Activated naive CD8-positive, alpha-beta T cell (primary cell): ENCODE measurements at regions not wholly inside any gene's neighbourhood (a gene's known extent, or its start where the extent isn't known, plus 50 kb on each side); places are given as distances from the start of the nearest gene placed in this dataset.

ENCODE experiments used
- H3K27ac Mint-ChIP-seq: one replicate; pipeline ENCODE4 v1.8.0; 2021; ENCODE audit warnings: mixed read lengths
- H3K27me3 Mint-ChIP-seq: one replicate; pipeline ENCODE4 v1.8.0; 2021; ENCODE audit warnings: mixed read lengths
- H3K36me3 Mint-ChIP-seq: one replicate; pipeline ENCODE4 v1.8.0; 2021; ENCODE audit warnings: mixed read lengths
- H3K4me1 Mint-ChIP-seq: one replicate; pipeline ENCODE4 v1.8.0; 2021; ENCODE audit warnings: low read depth, mixed read lengths
- H3K4me3 Mint-ChIP-seq: one replicate; pipeline ENCODE4 v1.8.0; 2021; ENCODE audit warnings: mild to moderate bottlenecking, mixed read lengths
- H3K9me3 Mint-ChIP-seq: one replicate; pipeline ENCODE4 v1.8.0; 2021; ENCODE audit warnings: low read depth, mixed read lengths

DNA sequence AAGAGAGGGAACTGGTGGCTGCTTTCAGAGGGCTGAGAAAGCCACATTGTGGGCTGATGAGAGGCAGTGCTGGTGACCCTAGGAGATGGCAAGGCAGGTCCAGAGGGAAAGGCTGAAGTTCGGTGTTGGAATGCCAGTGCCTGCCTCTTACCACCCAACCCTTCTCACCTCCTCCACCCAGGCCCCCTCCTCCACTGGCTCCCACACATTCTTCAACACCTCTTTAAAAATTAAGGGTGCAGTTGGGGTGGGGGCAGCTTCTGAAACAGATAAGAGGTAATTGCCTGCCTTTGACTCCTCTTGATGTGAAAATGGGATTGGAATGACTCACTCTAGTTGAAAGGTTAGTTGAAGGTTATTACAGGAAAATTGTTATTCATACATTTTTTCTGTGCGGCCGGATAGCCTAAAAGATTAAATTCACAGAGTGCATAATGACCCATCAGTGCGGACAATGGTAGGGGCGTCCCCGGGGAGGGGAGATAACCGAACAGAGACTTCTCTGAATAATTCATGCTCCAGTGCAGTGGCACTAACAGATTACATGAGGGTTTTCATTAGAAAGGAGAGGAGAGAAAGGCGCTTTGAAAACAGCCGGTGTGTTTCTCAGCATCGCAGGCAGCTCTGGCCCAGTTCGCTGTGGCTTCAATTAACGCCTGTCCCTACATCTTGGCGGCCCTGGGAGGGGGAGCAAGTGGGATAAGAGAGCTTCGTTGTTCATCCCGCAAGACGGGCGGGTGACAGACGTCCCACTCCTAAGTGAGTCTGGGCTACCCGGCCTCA, 212.4 kb downstream of the TLE3 start:
- no peaks in the 10 kb centered on the region for H3K27me3 Mint-ChIP-seq
- H3K4me3 Mint-ChIP-seq = no peak overlapping the region
- H3K9me3 Mint-ChIP-seq = no peaks in the 10 kb centered on the region
- H3K36me3 Mint-ChIP-seq = no peaks in the 10 kb centered on the region
- H3K4me1 Mint-ChIP-seq = no peaks in the 10 kb centered on the region
- H3K27ac Mint-ChIP-seq = no peak overlapping the region

DNA sequence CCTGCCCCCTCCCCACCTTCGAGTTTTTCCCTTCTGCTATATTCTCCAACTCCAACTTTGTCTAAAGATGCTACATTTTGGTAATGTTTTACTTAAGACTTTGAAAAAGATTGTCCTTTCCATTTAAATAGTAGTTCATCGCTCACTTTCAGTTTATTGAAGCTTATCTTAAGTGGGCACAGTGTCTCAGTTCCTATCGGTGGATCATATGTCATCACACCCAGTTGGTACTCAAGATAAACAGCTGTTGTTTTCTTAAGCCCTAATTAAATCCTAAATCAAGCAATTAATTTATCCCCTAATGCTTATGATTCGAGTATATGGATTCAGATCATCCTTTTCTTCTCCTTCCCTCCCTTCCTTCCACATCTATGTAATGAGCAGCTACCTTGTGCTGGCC, 210.7 kb downstream of the TLE3 start:
- Mint-ChIP-seq H3K4me1 (no peaks in the 10 kb centered on the region), H3K36me3 (no peaks in the 10 kb centered on the region), H3K27ac (no peak overlapping the region), H3K4me3 (no peak overlapping the region), H3K9me3 (peaks cover 4% of the 10 kb centered on the region), H3K27me3 (no peaks in the 10 kb centered on the region)

DNA sequence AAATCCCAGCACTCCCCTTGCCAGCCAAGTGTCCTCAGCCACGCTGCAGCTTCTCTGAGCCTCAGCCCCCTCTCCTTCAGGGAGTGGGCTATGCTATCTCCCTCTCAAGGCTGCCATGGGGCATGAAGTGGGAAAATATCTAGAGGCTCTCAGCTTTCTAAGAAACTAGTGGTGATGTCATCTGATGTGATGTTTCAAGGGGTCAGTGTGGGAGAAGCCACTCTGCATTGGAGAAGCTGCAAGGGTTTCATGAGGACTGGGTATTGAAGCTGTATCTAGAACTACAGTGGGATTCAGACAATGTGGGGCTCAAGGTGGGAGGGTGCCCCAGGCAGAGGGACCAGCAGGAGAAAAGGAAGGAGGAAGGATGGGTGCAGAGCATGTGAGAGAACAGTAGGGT, 210.2 kb downstream of the TLE3 start:
- Mint-ChIP-seq H3K4me3 (no peak overlapping the region), H3K4me1 (no peaks in the 10 kb centered on the region), H3K9me3 (peaks cover 4% of the 10 kb centered on the region), H3K27ac (no peak overlapping the region), H3K27me3 (no peaks in the 10 kb centered on the region), H3K36me3 (no peaks in the 10 kb centered on the region)

DNA sequence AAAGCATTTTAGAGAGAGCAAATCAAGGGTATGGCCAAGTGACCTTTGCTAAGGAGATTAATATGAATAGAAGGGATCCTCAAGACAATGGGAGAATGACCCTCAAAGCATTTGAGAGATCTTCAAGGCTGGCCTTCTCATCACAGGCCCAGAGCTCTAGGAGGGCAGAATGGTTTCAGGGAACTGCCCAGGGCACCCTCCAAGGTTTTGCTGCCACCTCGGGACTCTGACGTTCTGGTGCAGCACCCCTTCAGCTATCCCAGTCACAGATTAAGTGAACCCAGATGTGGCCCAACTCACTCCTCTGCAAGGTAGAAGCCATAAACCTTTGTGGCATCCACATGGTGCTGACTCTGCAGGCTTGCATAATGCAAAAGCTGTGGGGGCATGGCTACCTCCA, 209.3 kb downstream of the TLE3 start:
- Mint-ChIP-seq H3K27me3 (no peaks in the 10 kb centered on the region), H3K9me3 (peaks cover 4% of the 10 kb centered on the region), H3K36me3 (no peaks in the 10 kb centered on the region), H3K27ac (no peak overlapping the region), H3K4me1 (no peaks in the 10 kb centered on the region), H3K4me3 (no peak overlapping the region)

DNA sequence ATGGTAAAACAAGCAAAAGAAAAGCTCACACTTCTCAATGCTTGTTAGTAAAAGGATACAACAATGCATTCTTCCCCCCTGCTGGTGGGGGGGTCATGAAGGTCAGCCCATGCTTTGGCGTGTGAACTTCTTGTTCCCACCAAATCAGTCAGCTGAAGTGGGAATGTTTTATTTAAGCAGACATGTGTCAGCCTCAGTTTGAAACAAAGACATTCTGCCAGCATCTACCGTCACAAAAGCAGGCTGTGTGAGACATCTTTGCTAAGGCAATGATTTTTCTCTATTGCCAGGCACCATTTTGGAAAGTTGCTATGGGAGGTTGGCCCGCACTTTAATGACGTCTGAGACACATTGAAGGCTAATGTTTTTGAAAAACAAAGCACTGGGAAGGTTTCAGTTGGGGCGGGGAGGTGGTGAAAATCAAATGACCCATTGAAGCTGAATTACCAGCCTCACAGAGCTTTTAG, 206.6 kb downstream of the TLE3 start:
- Mint-ChIP-seq H3K4me3 (no peak overlapping the region), H3K4me1 (no peaks in the 10 kb centered on the region), H3K9me3 (peaks cover 4% of the 10 kb centered on the region), H3K27ac (no peak overlapping the region), H3K36me3 (no peaks in the 10 kb centered on the region), H3K27me3 (peaks cover 7% of the 10 kb centered on the region)

DNA sequence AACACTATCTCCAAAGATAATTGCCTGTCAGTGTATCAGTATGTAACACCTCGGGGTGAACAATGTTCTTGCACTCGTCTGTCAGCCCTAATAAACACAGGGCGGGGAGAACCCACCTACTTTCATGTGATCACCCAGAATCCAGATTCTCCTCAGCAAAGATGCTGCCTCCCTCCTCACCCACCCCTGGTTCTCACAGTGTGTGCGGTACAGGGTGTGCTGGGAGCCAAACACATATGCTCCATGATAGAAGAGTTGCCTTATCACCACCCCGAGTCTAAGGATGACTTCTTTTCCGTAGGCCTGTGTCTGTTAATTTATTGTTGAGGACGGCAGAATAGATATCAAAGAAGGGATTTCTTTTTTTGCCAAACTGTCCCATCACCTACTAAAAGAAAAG, 206.1 kb downstream of the TLE3 start:
- H3K27me3 Mint-ChIP-seq = peaks cover 7% of the 10 kb centered on the region
- H3K9me3 Mint-ChIP-seq = peaks cover 4% of the 10 kb centered on the region
- H3K4me3 Mint-ChIP-seq = no peak overlapping the region
- H3K36me3 Mint-ChIP-seq = no peaks in the 10 kb centered on the region
- no peaks in the 10 kb centered on the region for H3K4me1 Mint-ChIP-seq
- no peak overlapping the region for H3K27ac Mint-ChIP-seq

DNA sequence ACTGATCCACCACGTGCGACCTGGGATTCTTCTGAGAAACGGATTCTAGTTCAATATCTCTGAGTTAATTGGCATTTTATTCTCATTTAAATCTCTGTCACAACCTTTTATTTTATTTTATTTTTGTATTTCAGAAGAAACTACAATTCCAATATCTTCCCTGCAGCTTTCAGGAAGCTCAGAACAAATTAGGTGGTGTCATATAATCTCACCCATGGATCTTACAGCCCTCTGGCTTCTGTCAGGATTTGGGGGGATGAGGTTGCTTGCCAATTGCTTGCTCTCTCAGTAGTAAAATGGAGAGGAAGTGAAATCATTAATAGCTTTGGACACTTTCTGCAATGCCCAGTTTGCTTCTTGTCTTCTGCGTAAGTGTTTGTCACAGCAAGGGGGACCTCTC, 205.4 kb downstream of the TLE3 start:
- Mint-ChIP-seq H3K36me3 (no peaks in the 10 kb centered on the region), H3K27me3 (peaks cover 7% of the 10 kb centered on the region), H3K9me3 (peaks cover 4% of the 10 kb centered on the region), H3K4me1 (no peaks in the 10 kb centered on the region), H3K27ac (no peak overlapping the region), H3K4me3 (no peak overlapping the region)

DNA sequence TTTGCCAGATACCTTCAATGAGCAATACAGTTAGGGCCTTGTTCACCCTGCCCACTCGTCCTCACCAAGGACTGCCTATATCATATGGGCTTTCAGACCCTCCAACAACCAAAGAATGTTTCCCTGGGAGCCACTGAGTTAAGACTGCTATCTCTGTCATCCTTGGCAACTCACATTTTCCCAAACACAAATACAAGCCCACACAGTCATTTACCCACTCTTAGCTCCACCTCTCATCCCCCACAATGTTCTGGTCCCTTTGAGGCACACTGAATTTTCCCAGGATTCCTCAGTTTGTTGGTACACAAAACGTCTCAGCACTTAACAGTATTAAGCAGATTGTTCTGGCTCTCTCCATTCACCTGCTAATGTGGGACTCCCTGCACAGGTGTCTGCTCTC, 204.6 kb downstream of the TLE3 start:
- peaks cover 4% of the 10 kb centered on the region for H3K9me3 Mint-ChIP-seq
- no peaks in the 10 kb centered on the region for H3K4me1 Mint-ChIP-seq
- H3K36me3 Mint-ChIP-seq = no peaks in the 10 kb centered on the region
- no peak overlapping the region for H3K4me3 Mint-ChIP-seq
- no peak overlapping the region for H3K27ac Mint-ChIP-seq
- H3K27me3 Mint-ChIP-seq = peaks cover 7% of the 10 kb centered on the region

DNA sequence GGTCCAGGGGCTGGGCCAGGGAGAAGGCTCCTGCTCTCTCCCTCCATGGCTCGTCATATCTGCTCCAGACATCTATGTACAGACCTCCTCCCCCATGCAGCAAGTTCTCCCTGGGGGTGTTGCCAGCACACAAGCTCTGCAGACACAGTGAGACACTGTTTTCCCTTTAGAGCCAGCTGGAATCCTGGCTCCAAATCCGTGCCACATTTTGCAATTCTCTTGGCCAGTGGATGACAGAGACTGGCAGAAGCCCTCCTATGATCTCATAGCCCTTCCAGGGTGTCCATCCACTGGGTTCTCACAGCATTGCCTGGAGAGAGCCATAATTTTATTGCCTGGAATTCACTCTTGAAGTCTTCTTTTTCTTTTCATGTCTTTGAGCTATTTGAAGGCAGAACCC, 203.9 kb downstream of the TLE3 start:
- Mint-ChIP-seq H3K4me3 (no peak overlapping the region), H3K27ac (no peak overlapping the region), H3K27me3 (peaks cover 7% of the 10 kb centered on the region), H3K4me1 (no peaks in the 10 kb centered on the region), H3K36me3 (no peaks in the 10 kb centered on the region), H3K9me3 (peaks cover 4% of the 10 kb centered on the region)

DNA sequence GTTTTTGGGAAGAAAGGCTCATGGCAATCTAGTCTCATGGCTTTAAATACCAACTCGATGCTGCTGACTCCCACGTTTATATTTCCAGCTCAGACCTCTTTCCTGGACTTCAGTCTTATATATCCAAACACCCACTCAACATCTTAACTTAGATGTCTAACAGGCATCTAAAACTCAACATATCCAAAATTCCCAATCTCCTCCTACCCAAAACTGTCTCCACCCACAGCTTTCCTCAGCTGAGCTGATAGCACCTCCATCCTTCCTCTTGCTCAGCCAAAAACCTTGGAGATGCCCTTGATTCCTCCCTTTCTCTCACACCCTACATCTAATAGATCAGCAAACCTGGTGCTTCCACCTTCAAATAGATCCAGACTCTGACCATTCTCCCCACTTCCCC, 202.5 kb downstream of the TLE3 start:
- peak overlapping the region; percentile 13 for H3K27ac Mint-ChIP-seq
- no peaks in the 10 kb centered on the region for H3K4me1 Mint-ChIP-seq
- peaks cover 4% of the 10 kb centered on the region for H3K9me3 Mint-ChIP-seq
- peaks cover 7% of the 10 kb centered on the region for H3K27me3 Mint-ChIP-seq
- no peak overlapping the region for H3K4me3 Mint-ChIP-seq
- H3K36me3 Mint-ChIP-seq = no peaks in the 10 kb centered on the region

DNA sequence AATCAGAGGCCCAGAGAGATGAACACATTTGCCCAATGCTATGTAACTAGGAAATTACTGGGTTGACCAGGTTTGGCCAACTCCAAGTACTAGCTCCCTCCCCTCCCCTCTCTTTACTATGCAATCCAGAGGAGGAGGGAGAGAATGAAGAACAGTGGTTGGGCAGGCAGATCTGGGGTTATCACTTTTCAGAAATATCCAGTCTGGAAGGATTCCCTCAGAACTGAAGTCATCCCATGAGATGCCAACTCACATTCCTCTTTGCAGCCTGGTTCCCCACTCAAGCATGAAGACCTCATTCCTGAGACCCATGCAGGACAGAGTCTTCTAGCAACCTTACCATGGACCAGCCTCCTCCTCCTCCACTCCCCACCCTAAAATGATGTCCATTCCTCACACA, 201.1 kb downstream of the TLE3 start:
- Mint-ChIP-seq H3K36me3 (no peaks in the 10 kb centered on the region), H3K9me3 (no peaks in the 10 kb centered on the region), H3K27ac (no peak overlapping the region), H3K27me3 (peaks cover 7% of the 10 kb centered on the region), H3K4me1 (no peaks in the 10 kb centered on the region), H3K4me3 (no peak overlapping the region)

DNA sequence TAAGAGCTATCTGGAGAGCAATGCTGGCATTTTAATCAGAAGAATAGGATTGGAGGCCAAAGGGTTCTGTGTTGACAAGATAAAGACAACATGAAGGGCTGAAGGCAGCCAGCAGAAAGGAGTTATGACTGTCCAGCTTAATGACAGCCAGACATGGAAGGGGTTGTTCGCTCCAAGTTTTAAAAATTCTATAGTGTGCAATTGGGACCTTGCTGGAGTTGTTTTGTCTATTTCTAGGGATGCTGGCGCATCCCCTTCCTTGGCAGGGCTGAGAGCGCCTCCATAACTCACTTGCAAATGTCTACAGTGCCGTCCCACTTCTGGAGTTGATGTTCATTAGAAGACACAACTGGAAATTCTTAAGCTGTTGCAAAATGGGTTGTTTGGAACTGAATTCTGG, 200.7 kb downstream of the TLE3 start:
- H3K27ac Mint-ChIP-seq = no peak overlapping the region
- H3K36me3 Mint-ChIP-seq = no peaks in the 10 kb centered on the region
- no peaks in the 10 kb centered on the region for H3K4me1 Mint-ChIP-seq
- H3K27me3 Mint-ChIP-seq = peaks cover 7% of the 10 kb centered on the region
- no peak overlapping the region for H3K4me3 Mint-ChIP-seq
- no peaks in the 10 kb centered on the region for H3K9me3 Mint-ChIP-seq

DNA sequence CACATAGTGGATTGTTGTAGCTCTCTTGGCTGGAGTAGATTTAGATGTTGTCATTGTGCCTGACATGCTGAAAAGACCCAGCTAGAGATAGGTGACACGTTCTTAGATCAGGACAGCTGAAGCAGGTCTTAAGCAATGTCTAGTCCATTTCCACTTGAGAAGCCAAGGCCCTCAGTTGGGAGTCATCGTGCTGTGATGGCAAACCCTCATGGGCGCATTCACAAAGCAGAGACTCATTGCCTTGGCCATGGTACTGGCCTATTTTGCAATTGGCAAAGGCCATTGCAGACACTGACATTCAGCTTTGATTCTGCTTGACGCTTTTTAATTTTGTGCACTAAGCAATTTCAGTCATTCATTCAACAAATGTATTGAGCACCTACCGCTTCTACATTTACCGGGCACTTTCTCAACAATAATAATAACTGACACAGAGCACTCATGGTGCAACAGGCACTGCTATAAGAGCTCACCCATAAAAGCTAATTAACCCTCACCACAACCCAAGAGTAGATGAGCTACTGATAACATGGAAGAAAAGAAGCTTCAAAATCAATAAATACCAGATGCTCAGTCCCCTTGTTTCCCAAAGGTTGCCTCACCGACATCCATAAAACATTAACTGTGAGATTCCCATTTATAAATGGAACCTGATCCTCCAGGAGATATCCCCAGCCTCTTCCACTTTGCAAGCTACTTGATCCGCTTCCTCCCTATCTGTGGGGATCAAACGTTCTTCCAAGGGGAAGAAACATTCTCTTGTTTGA, 200.1 kb downstream of the TLE3 start:
- Mint-ChIP-seq H3K4me3 (no peak overlapping the region), H3K27me3 (peaks cover 7% of the 10 kb centered on the region), H3K9me3 (no peaks in the 10 kb centered on the region), H3K36me3 (no peaks in the 10 kb centered on the region), H3K4me1 (no peaks in the 10 kb centered on the region), H3K27ac (no peak overlapping the region)

DNA sequence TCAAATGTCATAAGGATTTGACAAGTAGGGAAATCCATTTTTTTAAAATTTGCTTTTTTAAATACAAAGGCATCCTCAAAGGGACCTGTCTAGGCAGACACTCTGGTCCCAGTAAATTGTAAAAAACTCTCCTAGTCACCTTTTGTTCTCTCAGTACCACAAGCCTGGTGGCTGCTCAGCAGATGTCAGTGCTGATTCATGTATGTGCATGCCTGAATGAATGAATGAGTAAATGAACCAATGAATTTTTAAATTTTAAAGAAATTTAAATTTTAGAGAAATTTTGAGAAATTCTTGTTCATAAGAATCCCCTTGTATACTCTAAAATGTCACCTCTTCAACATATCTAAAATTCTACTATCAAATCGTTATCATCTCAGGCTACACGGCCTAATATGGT, 199.5 kb downstream of the TLE3 start:
- no peak overlapping the region for H3K27ac Mint-ChIP-seq
- no peaks in the 10 kb centered on the region for H3K4me1 Mint-ChIP-seq
- H3K27me3 Mint-ChIP-seq = peaks cover 7% of the 10 kb centered on the region
- H3K9me3 Mint-ChIP-seq = no peaks in the 10 kb centered on the region
- no peak overlapping the region for H3K4me3 Mint-ChIP-seq
- H3K36me3 Mint-ChIP-seq = no peaks in the 10 kb centered on the region

DNA sequence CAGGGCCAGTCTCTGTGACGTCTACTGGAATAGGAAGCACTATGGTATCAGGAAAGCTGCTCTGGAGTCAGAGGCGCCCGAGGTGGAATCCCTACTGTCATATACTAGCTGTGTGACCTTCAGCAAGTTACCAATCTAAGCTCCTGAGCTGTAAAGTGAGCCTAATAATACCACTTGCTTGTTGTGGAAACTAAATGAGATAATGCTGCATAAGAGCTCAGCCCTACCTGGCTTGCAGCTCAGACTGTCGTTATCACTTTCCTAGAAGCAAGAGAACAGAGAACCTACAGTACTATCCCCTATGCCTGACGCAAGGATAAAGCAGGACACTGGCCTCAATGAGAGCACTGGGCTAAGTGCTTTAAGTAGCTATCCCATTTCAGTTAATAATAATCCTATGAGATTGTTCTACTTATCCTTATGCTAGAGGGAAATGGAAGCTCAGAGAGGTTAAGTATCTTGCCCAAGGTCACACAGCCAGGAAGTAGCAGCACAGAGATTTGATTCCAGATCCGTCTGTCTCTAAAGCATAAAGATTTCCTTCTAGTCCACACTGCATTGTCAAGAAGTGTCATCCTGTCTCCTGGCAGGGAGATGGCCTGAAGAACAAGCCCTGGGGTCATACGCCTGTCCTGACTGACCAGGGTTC, 195.2 kb downstream of the TLE3 start:
- H3K27ac Mint-ChIP-seq = no peak overlapping the region
- no peak overlapping the region for H3K4me3 Mint-ChIP-seq
- no peaks in the 10 kb centered on the region for H3K36me3 Mint-ChIP-seq
- no peaks in the 10 kb centered on the region for H3K9me3 Mint-ChIP-seq
- H3K27me3 Mint-ChIP-seq = no peaks in the 10 kb centered on the region
- H3K4me1 Mint-ChIP-seq = no peaks in the 10 kb centered on the region
